Central memory CD8-positive, alpha-beta T cell (primary cell): ENCODE measurements at regions not wholly inside any gene's neighbourhood (a gene's known extent, or its start where the extent isn't known, plus 50 kb on each side); places are given as distances from the start of the nearest gene placed in this dataset.

Experiments used
- ATAC-seq: fragments of 150-1000 bp; cut with Tn5 transposase; replicated peaks from 2 replicates; pipeline ENCODE4 v1.10.0; 2022; ENCODE audit warnings: mild to moderate bottlenecking, moderate FRiP score, moderate number of reproducible peaks; ENCODE audit not compliant: poor library complexity, severe bottlenecking; ENCODE audit errors: extremely low read depth
- DNase-seq, 2 donors: peaks; one replicate each; pipeline ENCODE4 v3.0.0; 2021; ENCODE audit warnings: low spot score in 2 of 2
- H3K27ac Mint-ChIP-seq: one replicate; pipeline ENCODE4 v1.8.0; 2022; ENCODE audit warnings: low read depth, mild to moderate bottlenecking, moderate library complexity, mixed read lengths
- H3K27me3 Mint-ChIP-seq: one replicate; pipeline ENCODE4 v1.8.0; 2022; ENCODE audit warnings: mixed read lengths
- H3K36me3 Mint-ChIP-seq: one replicate; pipeline ENCODE4 v1.8.0; 2022; ENCODE audit warnings: mild to moderate bottlenecking, moderate library complexity, mixed read lengths; ENCODE audit not compliant: insufficient read depth
- H3K4me1 Mint-ChIP-seq: one replicate; pipeline ENCODE4 v1.8.0; 2022; ENCODE audit warnings: mixed read lengths
- H3K4me3 Mint-ChIP-seq: one replicate; pipeline ENCODE4 v1.8.0; 2022; ENCODE audit warnings: mild to moderate bottlenecking, moderate library complexity, mixed read lengths
- H3K9me3 Mint-ChIP-seq: one replicate; pipeline ENCODE4 v1.8.0; 2022; ENCODE audit warnings: mixed read lengths

DNA sequence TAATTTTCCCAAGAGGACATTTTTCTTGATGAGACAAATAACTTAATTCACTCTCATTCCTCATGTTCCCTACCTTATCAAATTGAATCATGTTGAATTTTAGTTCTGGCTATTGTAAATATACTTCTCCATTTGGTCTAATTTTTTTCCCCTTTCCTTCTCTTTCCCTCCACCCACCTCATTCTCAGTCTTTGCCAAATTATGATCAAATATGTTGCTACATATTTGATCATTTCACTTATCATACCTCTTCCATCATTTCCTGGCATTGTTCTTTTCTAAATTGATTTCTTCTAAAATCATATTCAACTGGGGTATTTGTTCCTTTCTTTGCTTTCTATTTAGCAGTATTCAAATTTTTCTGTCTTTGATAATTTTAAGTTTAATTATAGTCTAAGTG, 52.3 kb downstream of the HDGFL1 start:
- Mint-ChIP-seq H3K9me3 (peaks cover 23% of the 10 kb centered on the region), H3K36me3 (no peaks in the 10 kb centered on the region), H3K27ac (no peak overlapping the region), H3K27me3 (no peaks in the 10 kb centered on the region), H3K4me1 (no peaks in the 10 kb centered on the region), H3K4me3 (no peak overlapping the region)
- DNase-seq, result no peak
- ATAC-seq, result no peak

DNA sequence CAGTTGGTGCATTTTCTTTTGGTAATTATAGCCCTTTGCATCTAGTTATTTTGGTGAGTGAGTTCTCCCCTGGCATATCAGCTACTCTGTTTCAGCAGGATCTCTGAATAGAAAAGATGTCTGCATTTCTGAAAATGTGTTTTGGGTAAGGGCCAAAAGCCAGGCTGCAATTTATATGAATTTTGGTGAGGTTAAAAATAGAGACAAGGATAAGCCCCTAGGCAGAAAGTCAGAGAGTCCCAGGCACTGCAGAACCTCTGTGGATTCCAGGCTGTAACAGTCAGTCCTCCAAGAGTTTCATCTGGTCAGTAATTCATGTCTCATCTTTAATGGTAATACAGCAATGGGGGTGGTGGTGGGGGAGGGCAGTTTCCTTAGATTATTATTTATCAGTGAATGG, 53.0 kb downstream of the HDGFL1 start:
- ATAC-seq (no peak), DNase-seq (no peak)
- Mint-ChIP-seq H3K4me1 (no peaks in the 10 kb centered on the region), H3K27me3 (no peaks in the 10 kb centered on the region), H3K4me3 (no peak overlapping the region), H3K36me3 (no peaks in the 10 kb centered on the region), H3K9me3 (peaks cover 23% of the 10 kb centered on the region), H3K27ac (no peak overlapping the region)

DNA sequence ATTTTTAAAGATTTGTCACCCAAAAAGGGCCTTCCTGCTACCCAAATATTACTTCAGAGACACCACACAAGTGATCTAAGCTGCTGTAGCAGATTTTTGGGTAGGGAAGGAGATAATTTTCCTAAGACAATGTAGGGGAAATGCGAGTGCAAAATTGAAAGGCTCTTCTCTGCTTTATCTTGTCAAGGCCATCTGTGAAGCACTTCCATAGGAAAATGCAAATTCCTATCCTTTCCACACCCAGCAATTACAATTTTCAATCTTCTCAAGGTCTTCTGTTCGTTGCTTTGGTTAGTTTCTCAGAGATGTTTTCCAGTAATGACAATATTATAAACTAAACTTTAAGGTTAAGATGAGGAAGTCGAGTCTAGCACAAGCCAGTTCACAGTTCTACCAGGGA, 53.4 kb downstream of the HDGFL1 start:
- DNase-seq, result no peak
- no peak overlapping the region for H3K27ac Mint-ChIP-seq
- ATAC-seq, result no peak
- no peak overlapping the region for H3K4me3 Mint-ChIP-seq
- H3K4me1 Mint-ChIP-seq, result no peaks in the 10 kb centered on the region
- no peaks in the 10 kb centered on the region for H3K36me3 Mint-ChIP-seq
- peaks cover 23% of the 10 kb centered on the region for H3K9me3 Mint-ChIP-seq
- no peaks in the 10 kb centered on the region for H3K27me3 Mint-ChIP-seq

DNA sequence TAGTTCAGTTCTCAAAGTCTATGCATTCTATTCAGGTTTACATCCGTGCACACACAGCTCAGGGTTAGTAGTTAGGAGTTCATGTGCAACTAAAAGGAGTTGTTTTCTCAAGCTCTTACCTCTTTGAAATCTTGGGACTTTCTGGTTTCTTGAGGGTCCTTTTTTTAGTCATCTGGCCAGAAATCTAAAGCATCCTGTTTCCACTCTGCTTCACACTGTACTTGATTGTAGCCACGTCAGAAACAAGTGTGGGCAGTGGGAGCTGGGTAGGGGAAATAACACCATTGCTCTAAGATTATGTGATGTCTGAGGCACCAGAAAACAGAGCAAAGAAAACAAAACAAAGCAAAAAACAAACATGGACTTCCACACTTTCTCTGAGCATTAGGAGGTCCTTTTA, 58.3 kb downstream of the HDGFL1 start:
- no peak for ATAC-seq
- Mint-ChIP-seq H3K9me3 (peaks cover 15% of the 10 kb centered on the region), H3K27ac (no peak overlapping the region), H3K27me3 (no peaks in the 10 kb centered on the region), H3K4me3 (no peak overlapping the region), H3K4me1 (no peaks in the 10 kb centered on the region), H3K36me3 (no peaks in the 10 kb centered on the region)
- no peak for DNase-seq

DNA sequence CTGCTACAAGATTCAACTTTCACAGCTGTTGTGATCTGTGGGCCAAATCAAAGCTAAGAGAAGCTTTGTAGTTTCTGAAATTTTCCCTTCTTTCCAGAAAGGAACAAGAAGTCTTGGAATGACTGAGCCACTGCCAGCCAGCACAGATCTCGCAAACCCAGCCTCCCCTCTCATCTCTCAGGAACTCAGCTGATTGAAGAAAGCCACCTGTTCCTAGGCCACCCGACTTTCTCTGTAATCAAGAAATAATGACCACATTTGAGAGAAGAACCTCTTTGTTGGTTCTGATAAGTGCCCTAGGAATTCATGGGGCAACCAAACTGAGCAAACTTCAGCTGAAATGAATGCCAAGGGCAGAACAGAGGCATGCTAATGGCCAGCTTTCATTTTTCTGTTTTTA, 61.7 kb downstream of the HDGFL1 start:
- Mint-ChIP-seq H3K36me3 (no peaks in the 10 kb centered on the region), H3K27me3 (no peaks in the 10 kb centered on the region), H3K4me3 (no peak overlapping the region), H3K4me1 (no peaks in the 10 kb centered on the region), H3K27ac (no peak overlapping the region), H3K9me3 (peaks cover 25% of the 10 kb centered on the region)
- ATAC-seq (no peak), DNase-seq (no peak)

DNA sequence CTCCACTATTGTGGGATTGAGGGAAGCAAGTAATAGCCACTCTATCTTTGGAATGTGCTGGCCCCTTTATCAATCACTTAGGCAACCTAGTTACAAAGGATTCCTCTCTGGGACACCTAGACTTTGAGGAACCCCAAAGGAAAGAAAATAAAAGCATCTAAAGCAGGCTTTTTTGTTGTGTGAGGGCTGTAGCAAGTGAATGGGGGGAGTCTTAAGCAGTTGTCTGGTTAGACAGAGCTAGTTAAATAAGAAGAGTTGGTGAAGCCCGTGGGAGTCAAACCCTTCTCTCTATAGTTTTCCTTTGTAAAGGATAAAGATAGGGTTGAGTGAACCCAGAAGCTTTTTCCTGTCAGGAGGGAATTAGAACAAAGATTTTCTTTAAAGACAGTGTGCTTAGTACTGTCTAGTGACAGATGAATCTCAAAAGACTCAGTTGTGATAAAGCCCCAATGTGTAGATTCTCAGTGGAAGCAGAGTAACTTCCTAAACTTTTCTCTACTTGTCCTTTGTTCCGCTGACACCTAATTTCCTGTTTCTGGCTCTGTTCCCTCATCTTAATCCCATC, 63.3 kb downstream of the HDGFL1 start:
- no peaks in the 10 kb centered on the region for H3K36me3 Mint-ChIP-seq
- H3K27ac Mint-ChIP-seq, result no peak overlapping the region
- no peaks in the 10 kb centered on the region for H3K4me1 Mint-ChIP-seq
- DNase-seq (no peak), ATAC-seq (no peak)
- no peaks in the 10 kb centered on the region for H3K27me3 Mint-ChIP-seq
- peaks cover 25% of the 10 kb centered on the region for H3K9me3 Mint-ChIP-seq
- H3K4me3 Mint-ChIP-seq, result no peak overlapping the region

DNA sequence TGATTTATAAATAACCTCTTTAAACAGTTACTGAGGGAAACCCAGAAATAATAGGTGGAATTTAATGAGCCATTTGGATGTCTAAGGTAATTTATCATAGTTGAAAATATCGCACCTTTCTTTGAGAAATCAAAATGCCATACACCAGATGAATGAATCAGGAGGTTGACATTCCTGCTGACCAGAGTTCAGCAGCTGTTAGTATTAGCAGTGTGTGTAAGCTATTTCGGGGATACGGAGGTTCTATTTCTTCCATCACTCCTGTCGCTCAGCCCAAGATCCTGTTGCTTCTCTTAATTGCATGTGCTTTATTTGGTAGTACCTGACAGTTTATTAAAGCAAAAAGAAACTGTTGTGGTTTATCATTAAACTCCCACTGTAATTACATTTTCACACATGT, 67.1 kb downstream of the HDGFL1 start:
- ATAC-seq (no peak), DNase-seq (no peak)
- no peak overlapping the region for H3K4me3 Mint-ChIP-seq
- H3K4me1 Mint-ChIP-seq, result no peaks in the 10 kb centered on the region
- no peaks in the 10 kb centered on the region for H3K36me3 Mint-ChIP-seq
- no peaks in the 10 kb centered on the region for H3K27me3 Mint-ChIP-seq
- peaks cover 10% of the 10 kb centered on the region for H3K9me3 Mint-ChIP-seq
- H3K27ac Mint-ChIP-seq, result no peak overlapping the region

DNA sequence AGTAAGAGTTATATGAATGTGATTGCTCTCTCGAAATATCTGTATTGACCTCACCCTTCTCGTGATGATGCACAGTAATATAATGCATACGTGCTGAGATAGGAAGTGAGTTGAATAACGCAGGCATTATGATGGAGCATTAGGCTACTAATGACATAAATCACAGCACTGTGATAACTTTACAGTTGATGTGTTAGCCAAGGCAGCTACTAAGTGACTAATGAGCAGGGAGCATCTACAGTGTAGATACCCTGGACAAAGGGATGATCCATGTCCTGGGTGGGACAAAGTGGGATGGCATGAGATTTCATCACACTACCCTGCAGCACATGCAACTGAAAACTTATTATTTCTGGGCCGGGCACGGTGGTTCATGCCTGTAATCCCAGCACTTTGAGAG, 68.4 kb downstream of the HDGFL1 start:
- Mint-ChIP-seq H3K27ac (no peak overlapping the region), H3K4me1 (no peaks in the 10 kb centered on the region), H3K9me3 (peaks cover 10% of the 10 kb centered on the region), H3K36me3 (no peaks in the 10 kb centered on the region), H3K4me3 (no peak overlapping the region), H3K27me3 (no peaks in the 10 kb centered on the region)
- ATAC-seq (no peak), DNase-seq (no peak)

DNA sequence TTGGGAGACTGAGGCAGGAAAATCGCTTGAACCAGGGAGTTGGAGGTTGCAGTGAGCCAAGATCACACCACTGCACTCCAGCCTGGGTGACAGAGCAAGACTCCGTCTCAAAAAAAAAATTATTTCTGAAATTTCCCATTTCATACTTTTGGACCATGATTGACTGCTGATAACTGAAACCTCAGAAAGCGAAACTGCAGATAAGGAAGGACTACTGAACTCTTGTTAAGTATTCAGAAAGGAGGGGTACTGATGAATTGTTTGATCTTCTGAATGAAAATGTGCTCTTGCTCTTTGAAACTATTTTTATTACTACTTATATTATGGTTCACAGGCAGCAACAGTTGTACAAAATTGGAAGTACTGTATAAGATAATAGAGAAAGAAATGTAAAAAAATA, 69.0 kb downstream of the HDGFL1 start:
- H3K4me3 Mint-ChIP-seq, result no peak overlapping the region
- no peak for ATAC-seq

DNA sequence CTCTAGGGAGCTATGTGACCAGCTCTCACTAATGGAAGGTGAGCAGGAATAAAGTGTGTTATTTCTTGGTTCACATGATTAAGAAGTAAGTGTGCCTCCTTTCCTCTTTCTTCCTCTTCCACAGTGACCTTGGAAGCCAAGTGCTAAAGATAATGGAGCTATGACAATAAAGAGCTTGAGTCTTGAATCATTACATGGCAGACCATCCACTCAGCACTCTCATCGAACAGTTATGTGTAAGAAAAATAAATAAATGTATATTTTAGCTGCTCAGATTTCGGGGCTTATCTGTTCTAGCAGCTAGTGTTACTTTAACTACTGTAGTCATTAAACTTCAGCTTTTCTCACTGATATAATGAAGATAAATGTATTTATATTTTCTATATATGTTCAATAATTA, 72.9 kb downstream of the HDGFL1 start:
- Mint-ChIP-seq H3K4me1 (no peaks in the 10 kb centered on the region), H3K4me3 (no peak overlapping the region), H3K27ac (no peak overlapping the region), H3K27me3 (no peaks in the 10 kb centered on the region), H3K36me3 (no peaks in the 10 kb centered on the region), H3K9me3 (peaks cover 9% of the 10 kb centered on the region)
- no peak for DNase-seq
- ATAC-seq, result no peak

More for the DNA sequence above, 69.0 kb downstream of the HDGFL1 start:
- Mint-ChIP-seq H3K27ac (no peak overlapping the region), H3K9me3 (peaks cover 10% of the 10 kb centered on the region), H3K4me1 (no peaks in the 10 kb centered on the region), H3K36me3 (no peaks in the 10 kb centered on the region), H3K27me3 (no peaks in the 10 kb centered on the region)
- no peak for DNase-seq

DNA sequence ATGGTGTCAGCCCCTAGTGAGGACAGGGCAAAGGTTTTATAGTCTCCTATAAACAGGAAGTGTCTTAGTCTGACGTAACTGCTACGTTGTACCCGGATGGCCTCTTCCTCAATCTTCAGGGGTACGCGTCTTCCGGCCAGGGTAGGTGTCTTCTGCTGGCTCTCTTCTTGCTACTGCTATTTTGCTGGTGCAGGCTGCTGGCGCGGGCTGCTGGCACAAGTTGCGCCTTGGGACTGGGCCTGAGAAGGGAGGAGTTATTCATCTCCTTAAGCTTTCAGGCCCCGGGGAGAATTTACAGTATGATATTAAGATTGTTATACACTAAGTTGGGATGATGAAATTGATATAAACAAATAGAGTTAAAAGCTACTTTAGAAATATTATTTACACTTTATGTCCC, 74.4 kb downstream of the HDGFL1 start:
- H3K36me3 Mint-ChIP-seq, result no peaks in the 10 kb centered on the region
- DNase-seq (no peak), ATAC-seq (no peak)
- no peak overlapping the region for H3K27ac Mint-ChIP-seq
- H3K27me3 Mint-ChIP-seq, result no peaks in the 10 kb centered on the region
- H3K4me3 Mint-ChIP-seq, result no peak overlapping the region
- H3K9me3 Mint-ChIP-seq, result peaks cover 9% of the 10 kb centered on the region
- H3K4me1 Mint-ChIP-seq, result no peaks in the 10 kb centered on the region

DNA sequence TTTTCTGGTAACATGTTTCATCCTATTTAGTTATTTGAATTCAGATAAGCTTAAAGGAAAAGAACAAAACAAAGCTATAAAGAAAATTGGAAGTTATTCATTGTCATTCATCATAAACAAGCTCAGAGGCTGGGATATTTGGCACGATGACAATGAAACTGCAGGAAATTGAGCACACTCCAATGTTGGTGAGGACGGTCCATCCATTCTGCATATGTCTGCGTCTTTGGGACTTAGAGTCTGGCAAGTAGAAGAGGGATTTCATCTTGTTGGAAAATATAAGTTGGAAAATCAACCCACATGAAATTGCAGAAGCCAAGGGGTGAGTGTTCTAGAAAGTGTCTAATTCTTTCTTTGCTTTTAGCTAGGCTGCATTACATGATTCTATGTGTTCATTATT, 78.4 kb downstream of the HDGFL1 start:
- Mint-ChIP-seq H3K36me3 (no peaks in the 10 kb centered on the region), H3K27ac (no peak overlapping the region), H3K27me3 (no peaks in the 10 kb centered on the region), H3K9me3 (peaks cover 9% of the 10 kb centered on the region), H3K4me1 (no peaks in the 10 kb centered on the region), H3K4me3 (no peak overlapping the region)
- ATAC-seq (no peak), DNase-seq (no peak)

DNA sequence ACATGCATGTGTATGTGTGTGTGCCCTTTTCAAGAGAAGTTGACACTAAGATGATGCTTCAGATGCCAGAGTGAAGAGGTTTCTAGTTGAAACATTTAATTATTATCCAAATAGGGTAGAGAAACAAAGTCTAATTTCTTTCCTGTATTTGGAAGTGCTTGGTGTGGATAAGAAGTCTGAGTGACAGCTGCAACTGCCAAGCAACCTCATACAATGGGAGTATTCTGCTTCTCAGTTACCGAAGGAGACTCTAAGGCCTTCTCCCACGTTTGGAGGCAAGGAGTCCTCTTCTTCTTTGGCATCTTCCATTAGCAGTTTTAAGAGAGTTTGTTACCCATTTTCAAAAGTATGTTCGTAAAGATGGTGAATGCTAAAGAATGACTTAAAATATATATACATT, 82.4 kb downstream of the HDGFL1 start:
- DNase-seq, result no peak
- no peaks in the 10 kb centered on the region for H3K27me3 Mint-ChIP-seq

More for the DNA sequence above, 82.4 kb downstream of the HDGFL1 start:
- no peak for ATAC-seq
- Mint-ChIP-seq H3K4me3 (no peak overlapping the region), H3K36me3 (no peaks in the 10 kb centered on the region), H3K4me1 (no peaks in the 10 kb centered on the region), H3K27ac (no peak overlapping the region), H3K9me3 (no peaks in the 10 kb centered on the region)
